ENCODE measurements at regions not wholly inside any gene's neighbourhood (a gene's known extent, or its start where the extent isn't known, plus 50 kb on each side); places are given as distances from the start of the nearest gene placed in this dataset.
"Not testable (repeated sequence)": the region's sequence is repeated elsewhere in the genome, so short reads cannot be mapped to it uniquely, and the experiment has no call there.

DNA sequence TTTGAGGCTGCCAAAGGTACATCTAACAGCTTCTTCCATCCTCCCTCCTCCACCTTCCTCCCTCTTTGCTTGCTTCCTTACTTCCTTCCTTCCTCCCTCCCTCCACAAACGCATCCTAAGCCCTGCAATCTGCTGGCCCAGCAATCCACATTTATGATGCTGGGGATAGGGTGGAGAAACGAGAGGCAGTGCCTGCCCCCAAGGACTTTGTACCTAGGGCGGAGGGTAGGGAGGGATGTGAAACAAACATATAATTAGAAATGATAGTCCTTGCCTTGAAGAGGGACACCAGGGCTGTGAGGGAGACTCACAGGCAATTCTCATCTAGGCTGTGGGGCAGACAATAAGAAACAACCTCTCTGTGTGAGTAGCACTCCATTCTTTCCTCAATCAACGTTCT, 188.3 kb downstream of the ANKRD30B start:
- DNase-seq (ENCODE audit: low spot score): no peak

DNA sequence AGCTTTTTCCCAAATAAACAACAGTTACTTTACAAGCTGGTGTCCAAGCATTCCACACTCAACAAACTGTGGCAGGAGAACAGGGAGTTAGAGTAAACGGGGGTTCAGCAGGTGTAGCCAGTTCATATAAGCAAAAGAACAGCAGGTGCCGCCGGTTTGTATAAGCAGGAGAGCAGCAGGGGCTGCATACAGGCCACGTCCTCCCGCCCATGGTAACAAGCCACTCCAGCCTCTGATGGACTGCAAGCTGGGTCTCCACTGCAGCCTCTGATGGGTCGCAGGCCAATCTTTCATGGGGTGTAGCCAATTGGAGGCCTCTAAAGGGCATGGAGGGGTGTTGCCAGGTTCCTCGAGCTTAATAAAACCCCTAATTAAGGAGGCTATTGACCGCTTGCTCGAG, 189.3 kb downstream of the ANKRD30B start:
- DNase-seq (ENCODE audit: low spot score): no peak

DNA sequence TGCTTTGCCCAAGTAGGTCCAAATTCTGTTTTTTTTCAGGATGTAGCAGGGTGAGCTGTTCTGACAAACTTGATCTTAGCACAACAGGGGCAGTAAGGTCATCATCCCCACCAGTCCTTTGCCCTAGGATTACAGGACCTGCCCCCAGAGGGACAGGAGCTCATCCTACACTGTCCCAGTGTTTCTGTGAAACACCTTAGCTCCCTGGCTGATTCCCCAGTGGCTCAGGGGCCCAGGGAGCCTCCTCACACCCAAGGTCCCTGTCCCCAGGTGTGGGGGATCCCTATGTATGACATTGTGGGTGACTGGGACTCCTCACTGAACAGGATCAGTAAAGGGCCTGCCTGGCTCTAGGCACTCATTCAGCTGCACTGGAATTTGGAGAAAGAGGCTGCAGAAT, 191.2 kb downstream of the ANKRD30B start:
- DNase-seq (ENCODE audit: low spot score): no peak

DNA sequence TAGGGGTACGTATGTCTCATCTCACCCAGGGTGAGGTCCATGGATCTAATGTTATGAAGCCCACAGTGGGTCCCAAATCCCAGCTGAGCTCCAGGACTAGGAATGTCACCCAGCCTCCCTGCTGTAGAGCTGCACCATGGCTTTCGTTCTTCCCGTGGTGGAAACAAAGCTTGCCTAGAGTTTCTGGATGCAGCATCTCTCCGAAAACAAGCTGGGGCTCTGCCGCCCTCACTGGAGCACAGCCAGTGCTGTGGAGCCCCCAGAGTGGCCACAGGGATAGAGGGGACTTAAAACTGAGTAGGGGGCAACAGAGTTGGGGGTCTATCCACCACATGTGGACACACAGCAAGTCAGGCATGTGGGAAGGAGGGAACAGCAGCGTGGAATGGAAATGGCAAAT, 192.1 kb downstream of the ANKRD30B start:
- not testable (repeated sequence) for DNase-seq (ENCODE audit: low spot score)

DNA sequence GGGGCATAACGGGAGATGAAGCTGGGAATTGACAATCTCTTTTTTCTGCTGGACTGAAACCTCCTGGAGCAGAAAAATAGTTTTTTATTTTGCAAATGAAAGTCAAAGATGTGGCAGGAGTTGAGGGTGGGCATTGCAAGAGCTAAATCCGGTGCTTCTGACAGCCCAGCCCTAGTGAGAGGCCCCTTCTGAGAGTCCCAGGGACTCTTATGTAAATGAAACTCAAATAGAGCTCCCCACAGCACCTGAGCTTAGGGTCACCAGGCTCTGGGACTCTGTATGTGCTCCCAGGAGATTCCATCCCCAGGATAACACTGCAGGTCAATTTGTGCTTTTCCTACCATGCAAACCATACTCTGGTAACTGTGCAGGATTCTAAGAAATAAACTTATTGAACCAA, 192.8 kb downstream of the ANKRD30B start:
- no peak for DNase-seq (ENCODE audit: low spot score)

DNA sequence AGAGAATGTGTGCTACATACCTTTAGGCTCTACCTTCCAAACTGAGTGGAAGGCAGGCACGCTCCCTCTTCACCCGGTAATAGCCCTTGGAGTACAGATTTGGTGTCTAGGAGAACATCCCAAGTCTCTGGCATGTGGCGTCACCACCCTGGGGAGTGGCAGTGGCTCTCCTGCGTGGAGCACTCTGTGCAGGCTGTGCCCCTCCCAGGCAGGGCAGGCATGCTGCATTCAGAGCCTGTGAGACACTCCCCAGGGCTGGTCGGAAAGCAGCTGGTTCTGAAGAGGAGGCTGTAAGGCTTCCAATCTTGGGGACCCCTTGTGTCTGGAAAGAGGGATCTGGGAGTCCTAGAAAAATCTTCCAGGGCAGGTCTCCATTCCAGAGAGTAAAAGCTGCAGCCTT, 193.3 kb downstream of the ANKRD30B start:
- no peak for DNase-seq (ENCODE audit: low spot score)

DNA sequence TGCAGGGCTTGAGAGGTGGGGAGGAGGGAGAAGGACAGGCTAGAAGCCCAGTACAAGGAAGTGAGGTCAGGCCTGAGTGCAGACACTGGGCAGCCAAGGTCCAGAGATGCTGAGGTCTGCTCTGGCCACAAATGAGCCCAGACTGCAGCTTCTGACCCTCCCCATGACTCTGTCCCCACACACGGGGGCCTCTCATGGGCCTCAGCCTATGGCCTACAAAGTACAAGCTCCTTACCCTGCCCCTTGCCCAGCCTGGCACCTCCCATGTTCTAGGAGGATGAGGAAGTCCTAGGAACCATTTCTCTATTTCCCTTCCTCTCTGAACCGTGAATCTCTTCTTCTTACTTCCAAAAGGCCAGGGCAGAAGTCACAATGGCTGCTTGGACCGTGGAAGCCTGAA, 193.8 kb downstream of the ANKRD30B start:
- no peak for DNase-seq (ENCODE audit: low spot score)

DNA sequence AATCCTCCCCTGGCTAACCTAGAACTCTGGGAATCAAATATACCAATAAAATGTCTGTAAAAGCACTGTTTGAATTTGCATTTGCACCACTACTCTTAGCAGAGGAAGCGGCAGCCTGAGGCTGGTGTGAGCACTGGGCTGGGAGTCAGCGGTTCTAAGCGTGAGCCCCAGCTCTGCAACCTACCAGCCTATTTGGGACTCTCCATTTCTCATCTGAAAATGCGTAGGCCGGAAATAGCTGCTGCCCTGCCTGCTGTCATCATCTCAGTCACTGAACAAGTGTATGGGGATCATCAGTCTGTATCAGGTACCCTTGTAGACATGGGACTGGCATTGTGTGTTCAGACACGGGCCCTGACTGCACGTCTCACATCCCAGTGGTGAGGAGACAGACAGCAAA, 194.3 kb downstream of the ANKRD30B start:
- DNase-seq (ENCODE audit: low spot score): no peak

DNA sequence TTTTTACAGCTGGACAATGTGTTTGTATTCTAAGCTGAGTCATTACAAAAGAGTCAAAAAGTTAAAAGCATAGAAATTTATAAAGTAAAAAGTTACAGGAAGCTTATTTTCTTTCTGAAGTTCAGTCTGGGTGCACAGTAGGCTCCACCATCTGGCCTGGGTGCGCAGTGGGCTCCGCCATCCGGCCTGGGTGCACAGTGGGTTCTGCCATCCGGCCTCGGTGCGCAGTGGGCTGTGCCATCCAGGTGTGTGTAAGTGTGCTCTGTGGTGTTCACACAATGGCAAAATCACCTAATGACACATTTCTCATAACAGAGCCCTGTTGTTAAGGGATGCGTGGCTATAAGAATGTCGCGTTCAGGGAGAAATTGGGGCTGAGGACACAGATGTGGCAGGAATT, 195.5 kb downstream of the ANKRD30B start:
- no peak for DNase-seq (ENCODE audit: low spot score)

DNA sequence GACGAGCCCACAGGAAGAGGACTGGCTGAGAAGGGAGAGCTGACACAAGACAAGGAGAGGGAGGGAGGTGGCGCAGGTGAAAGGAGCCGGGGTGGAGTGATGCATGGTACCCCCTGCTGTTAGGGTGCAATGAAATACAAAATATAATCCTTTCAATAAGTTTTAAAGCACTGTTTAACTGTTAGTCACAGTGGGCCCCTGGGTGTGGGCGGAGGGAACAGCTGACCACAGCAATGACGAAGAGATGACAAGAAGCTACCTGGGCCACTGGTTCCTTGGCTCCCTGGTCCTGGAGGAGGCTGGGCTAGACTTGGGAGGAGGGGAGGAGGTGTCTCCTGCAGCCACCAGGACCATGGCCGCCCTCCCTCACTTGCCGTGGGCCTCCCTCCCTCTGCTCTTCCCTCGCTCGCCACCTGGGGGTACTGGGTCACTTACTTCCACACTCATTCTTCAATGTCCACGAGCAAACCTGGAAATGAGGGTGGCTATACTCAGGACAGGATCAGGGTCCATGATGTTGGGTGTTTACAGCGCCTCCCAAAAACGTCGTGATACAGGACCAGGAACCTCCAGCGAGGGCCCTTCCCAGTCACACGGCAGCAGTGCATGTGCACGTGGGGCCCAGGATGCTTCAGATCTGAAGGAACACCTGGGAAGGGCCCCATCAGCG, 196.1 kb downstream of the ANKRD30B start:
- no peak for DNase-seq (ENCODE audit: low spot score)

DNA sequence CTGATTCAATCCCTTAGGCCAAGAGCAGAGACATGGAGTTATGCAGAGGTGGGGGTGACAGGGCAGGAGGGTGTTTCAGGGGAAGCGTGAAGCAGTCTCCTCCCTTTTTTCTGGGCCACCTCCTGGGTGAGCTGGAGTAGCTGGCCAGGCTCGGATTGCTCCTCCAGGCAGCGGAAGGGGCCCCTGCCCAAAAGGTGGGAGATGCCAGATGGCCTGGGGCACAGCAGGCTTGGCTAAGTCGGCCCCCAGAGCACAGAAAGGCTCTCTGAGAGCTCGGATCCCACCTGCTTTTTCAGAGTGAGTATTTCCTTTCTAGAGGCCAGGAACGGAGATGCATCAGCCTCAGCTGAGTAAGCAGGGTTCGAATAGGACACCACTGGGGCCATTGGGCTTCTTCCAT, 196.9 kb downstream of the ANKRD30B start:
- DNase-seq (ENCODE audit: low spot score): no peak

DNA sequence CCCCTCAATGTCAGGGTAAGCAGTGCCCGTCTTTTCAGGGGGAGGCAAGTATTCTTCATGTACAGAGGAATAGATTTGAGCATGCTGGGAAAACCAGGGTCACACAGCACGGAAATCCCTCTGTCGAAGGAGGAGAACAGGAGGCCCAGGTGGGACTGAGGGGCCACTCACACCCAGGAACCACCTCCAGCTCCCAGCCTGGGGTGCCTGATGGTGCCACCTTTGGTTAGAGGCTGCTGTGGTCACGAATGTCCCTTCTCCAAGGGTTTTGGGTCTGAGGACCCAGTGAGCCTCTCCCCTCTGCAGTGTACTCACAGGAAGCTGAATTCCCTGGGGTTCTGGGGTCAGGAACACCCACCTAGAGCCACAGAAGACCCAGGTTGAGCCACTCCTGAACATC, 197.3 kb downstream of the ANKRD30B start:
- DNase-seq (ENCODE audit: low spot score): no peak

DNA sequence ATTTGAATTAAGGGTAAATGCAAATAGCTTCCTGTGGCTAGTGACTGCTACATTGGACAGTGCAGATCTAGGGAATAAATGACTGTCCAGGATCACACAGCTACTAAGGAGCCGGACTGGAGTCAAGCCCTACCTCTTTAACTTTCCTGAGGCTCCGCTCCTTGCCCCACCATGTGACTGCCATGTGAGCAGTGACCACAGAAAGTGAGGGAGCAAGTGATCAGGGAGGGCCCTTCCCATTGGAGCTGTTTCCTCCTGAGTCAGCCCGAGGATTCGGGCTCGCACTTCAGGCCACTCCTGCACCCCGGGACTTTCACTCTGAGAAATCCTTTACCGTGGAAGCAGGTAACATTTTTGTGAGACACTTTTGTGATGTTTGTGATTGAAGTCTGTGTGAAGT, 198.0 kb downstream of the ANKRD30B start:
- DNase-seq (ENCODE audit: low spot score): no peak

DNA sequence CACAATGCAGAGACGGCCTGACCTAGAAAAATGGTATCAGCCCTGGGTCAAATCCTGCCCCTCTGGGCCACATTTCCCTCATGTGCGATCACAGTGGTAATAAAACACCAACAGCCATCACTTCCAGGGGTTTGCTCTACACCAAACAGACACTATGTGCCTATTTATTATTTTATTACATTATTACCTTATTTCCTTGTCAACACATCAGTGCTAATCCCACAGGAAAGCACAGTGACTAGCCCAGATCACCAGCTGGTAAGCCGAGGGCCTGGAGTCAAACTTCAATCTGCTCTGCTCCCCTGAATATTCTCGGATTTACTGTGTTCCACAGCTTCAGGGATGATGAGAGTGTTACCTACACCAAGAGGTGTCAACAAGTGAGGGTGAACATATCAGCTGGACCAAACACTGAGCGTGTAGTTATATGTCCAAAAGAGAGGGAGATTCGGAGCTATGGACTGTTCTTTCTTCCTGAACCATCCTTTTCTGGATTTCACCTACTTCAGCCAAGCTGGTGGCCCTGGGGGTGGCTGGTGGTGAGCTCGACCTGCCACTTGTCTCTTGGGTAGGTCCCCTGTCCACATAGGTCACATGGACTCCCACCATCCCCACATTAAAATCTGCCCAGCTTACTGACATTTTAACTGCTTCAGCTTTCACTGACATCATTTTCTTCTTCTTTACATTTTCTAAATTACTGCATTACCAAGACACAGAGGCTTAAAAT, 198.9 kb downstream of the ANKRD30B start:
- not testable (repeated sequence) for DNase-seq (ENCODE audit: low spot score)

DNA sequence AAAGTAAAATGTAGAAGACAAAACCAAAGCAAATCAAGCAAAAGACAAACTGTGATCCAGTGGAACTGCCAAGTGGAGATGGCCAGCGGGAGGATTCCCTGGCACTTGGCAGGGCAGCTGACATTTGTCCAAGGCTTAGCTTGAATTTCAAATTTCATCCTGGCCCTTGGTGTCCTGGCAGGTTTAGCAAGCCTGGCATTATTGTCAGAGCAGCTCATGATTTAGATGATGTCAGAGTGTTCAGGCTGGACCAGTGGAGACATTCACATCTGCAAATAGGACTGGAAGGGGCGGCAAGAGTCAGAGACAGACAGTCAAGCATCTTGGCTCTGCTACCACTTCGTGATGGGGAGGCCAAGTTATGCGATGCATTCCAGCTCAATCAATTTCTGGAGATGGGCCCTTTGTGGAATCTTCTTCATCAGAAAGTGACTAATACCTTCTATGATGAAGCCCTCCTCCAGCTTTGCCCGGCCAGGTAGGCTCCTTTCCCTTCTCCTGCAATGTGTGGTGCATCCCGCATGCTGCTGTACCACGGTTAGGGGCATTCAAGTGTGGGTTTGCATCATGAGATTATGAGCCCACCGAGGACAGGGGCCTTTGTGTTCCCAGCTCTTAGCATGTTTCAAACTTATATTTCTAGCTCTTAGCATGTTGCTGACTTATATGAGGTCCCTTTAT, 199.7 kb downstream of the ANKRD30B start:
- DNase-seq (ENCODE audit: low spot score): no peak

DNA sequence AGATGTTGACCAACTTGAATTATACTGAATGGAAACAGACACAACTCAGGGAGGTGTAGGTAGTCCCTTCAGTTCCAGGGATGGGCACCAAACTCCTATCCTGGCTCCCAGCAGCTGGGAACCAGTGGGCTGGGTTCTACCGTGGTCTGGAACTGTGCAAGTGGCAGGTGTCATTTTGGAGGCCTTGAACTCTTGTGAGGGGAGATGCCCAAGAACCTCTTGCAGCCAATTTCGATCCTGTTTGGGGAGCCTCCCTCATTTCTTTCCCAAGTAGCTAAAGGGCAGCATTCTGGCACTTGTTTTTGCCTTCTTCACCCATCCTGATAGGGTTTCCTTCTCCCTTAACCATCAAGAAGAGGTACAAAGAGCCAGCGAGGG, 200.2 kb downstream of the ANKRD30B start:
- DNase-seq (ENCODE audit: low spot score): no peak

DNA sequence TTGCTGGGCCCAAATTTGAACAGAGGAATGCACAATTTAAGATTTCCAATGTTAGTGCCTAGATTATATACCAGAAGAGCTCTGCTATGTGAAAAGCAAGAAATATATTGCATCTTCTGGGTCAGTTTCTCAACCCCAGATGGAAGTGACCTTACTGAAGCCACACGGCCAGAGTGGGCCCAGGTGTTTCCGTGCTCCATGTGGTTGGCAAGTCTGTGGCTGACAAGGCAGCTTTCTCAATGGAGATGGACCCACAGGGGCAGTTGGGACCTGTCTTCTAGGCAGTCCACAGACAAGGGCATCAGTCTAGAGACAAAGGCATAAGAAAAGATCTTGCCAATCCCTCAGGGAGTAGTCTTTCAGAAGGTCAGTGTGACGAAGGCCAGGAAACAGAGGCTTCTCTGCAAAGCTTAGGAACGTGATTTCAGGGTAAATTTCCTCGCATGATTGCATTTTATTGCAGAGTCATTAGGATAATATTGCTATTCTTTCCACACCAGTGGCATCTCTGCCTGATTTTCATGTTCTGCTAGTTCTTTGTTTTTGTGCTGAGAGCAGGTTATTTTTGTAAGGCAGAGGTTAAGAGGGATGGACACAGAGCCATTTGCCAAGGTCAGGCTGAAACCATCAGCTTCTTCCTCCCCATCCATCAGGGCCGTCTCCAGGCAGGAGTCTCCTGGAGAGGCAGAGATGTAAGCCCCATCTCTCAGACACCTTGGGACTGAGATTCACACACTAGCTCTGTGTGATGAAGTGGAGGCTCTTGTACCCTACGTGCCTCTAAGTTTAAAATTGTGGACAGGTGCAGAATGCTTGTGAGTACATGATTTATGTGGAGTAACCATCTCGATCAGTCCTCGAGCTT, 202.1 kb downstream of the ANKRD30B start:
- no peak for DNase-seq (ENCODE audit: low spot score)

DNA sequence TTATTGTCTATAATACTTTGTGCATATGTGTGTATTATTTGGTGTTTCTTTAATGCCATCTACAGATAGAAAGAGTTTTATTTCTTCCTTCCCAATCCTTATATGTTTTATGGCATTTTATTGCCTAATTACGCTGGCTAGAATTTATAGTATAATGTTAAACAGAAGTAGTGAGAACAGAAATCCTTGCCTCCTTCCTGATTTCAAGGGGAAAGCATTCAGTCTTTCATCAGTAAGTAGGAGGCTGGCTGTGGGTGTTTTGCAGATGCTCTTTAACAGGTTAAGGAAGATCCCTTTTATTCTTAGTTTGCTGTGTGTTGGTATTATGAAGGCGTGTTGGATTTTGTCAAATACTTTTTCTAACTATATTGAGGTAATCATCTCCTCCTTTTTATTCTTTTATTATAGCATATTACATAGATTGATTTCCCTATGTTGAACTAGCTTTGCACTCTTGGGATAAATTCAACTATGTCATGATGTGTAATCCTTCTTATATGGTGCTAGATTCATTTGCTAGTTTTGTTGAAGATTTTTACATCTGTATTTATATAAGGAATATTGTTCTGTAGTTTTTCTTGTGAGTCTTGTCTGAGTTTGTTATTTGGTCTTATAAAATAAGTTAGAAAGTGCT, 204.6 kb downstream of the ANKRD30B start:
- DNase-seq (ENCODE audit: low spot score): not testable (repeated sequence)

DNA sequence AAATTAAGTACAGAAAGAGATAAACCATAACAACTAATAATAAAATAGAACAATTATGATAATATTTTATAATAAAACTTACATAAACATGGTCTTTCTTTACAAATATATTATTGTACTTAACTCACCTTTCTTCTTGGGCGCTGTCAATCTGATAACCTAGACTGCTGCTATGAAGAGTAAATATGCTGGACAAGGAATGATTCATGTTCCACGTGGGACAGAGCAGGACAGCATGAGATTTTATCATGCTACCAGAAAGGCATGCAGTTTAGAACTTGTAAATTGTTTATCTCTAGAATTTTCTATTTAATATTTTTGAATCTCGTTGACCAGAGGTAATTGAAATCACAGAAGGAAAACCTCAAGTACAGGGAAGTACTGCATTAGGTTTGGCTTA, 210.7 kb downstream of the ANKRD30B start:
- DNase-seq (ENCODE audit: low spot score): no peak

DNA sequence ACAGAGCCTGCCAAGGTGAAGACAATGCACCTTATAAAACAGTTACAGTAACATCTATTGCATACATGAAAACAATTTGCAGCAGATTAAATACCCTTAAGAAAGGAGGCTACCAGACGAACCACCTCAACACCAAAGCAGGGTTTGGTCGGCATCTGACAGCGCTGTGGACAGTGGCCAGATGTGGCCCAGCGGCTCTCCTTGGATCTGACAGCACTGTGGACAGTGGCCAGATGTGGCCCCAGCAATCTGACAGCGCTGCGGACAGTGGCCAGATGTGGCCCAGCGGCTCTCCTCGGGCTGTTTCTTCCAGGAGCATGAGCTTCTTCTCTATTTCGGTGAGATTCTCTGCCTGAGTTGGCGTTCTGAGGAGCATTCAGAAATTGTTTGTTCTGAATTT, 211.6 kb downstream of the ANKRD30B start:
- DNase-seq (ENCODE audit: low spot score): no peak

DNA sequence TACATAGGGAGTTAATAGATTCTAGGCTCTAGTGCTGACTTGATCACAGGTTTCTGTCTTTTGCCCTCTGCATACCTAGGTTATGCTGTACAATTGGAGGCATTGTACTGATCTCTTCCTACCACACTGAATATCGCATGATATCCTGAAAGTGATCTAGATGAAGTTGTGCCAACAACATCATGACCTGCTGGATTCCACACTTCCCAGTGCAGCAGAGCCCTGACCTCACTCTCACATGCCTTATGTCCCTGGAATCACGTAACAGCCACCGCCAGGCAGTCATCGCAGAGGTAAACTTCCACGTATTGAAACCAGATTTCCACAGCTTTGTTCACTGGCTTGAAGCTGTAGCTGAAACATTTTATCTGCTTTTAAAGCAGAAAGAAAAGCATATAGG, 214.0 kb downstream of the ANKRD30B start:
- no peak for DNase-seq (ENCODE audit: low spot score)

DNA sequence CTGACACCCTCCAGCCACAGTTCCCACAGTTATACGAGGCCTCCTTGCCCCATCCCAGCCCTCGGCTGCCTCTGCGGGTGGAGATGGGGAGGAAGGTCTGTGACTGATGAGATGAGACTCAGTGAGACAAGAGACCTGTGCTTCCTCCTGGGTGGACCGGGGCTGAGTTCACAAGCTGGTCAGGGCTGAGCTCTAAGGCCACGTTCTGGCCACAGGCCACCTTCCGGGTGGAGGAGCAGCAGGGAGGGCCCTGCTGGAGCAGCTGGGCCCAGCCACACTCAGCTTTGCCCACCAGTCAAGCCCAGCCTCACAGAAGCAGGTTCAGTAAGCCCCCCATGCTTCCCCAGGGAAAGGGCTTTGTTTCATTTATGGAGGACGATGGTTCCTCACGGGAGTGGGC, 214.7 kb downstream of the ANKRD30B start:
- no peak for DNase-seq (ENCODE audit: low spot score)

Data from Ammon's horn (tissue), 1 donor.